IPS-NIHi7 (cell line): ENCODE measurements at regions not wholly inside any gene's neighbourhood (a gene's known extent, or its start where the extent isn't known, plus 50 kb on each side); places are given as distances from the start of the nearest gene placed in this dataset.

Source experiments
- DNase-seq: peaks from one replicate; pipeline ENCODE4 v3.0.0; 2012; ENCODE audit warnings: mixed read lengths; ENCODE audit errors: extremely low spot score

DNA sequence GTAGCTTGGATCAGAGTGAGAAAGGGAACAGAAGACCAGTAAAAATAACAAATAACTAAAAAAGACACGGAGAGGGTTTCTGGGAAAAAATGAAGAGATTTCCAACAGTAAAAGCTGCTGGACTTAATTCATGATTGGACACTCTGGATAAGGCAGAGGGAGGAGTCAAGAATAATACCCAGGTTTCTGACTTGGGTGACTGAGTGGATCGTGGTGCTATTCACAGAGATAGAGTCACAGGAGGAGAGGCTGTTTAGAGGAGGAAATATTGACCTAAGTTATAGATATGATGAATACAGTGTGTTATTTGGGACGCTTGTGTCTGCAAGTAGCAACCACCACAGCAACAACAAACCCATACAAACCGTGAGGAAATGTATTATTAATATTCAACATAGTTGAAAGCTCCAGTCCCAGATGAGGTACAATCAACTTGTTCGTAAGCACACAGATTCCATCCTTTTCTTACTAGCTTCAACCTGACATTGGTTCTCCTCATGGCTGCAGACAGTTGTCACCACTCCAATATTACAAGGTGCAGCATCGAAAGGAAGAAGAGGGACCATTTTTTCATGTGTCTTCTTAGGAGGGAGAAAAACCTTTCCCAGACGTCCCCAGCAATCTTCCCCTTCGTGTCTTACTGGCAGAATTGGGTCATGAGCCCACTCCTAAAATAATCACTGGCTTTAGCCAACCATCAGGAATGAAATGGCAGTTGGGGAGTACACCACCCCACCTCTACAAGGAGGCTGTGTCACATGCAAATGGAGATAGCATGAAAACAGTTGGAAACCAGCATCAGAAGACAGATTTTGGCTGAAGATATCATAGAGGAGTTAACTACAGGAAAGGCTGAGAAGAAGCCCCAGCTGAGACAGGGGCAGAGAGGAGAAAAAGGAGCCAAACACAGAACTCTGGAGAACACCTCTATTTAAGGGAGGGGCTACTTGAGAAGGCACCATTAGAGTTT is 387.8 kb downstream of the SHQ1 start:
- no peak for DNase-seq

GRCh38 chr3:72459588-72459987 is 388.7 kb downstream of the SHQ1 start:
- no peak for DNase-seq

DNA sequence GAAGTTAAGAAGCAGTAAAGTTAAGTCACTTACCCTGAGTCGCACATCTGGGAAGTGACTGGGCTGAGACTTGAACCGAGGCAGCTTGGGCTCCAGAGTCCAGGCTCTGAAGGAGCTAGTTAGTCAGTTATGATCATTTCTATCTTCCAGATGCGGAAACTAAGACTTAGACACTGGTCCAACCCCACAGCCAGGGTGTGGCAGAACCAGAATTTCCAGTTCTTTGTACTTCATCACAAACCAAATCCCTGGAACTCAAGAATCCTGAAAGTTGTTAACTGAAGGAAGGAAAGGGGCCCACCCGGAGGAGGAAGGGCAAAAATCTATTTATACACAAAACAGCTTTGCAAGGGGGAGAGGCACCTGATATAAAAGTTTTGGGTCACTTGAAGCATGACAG is 389.9 kb downstream of the SHQ1 start:
- no peak for DNase-seq

DNA sequence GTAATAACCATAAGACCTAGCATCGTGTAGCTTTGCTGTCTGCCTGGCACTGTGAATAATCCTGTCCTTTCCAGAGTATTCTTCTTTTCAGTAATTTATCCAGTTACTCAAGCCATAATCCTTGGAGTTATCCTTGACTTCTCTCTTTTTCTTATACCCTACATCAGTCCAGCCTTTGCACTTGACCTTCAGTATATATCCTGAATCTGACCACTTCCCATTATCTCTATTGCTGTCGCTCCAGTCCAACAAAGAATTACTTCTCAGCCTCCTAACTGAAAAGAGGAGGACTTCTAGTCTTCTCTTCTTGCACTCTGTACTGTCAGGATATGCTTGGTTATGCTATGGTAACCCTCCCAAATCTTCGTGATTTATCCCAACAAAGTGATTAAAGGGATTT is 393.8 kb downstream of the SHQ1 start:
- DNase-seq: no peak

DNA sequence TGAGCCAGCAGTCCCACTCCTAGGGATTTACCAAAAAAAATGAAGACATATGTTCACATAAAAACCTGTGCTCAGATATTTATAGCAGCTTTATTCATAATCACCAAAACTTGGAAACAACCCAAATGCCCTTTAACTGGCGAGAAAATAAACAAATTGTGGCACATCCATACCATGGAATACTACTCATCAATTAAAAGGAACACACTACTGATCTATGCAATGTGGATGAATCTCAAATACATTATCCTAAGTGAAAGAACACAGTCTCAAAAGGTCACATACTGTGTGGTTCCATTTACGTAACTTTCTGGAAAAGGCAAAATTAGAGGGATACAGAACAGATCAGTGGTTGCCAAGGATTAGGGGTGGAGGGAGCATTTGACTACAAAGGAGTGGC is 394.5 kb downstream of the SHQ1 start:
- no peak for DNase-seq

DNA sequence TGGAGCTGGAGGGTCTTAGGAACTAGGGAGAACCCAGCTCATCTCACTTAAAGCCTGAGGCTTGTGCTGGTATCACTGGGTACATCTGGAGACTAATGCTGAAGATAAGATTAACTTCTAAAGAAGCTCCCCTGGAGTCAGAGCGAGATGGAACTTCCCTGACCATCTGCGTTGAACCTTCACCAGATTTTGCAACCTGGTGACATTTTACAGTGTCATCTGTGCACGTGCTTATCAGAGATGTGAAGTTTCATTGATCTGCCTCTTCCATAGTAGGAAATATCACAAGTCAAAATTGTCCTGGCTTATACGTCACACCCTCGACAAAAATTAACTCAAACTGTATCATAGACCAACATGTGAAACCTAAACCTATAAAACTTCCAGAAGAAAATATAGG is 395.5 kb downstream of the SHQ1 start:
- no peak for DNase-seq

- DNase-seq: no peak
These were observed 396.4 kb downstream of the SHQ1 start for GRCh38 chr3:72451841-72452240.

DNA sequence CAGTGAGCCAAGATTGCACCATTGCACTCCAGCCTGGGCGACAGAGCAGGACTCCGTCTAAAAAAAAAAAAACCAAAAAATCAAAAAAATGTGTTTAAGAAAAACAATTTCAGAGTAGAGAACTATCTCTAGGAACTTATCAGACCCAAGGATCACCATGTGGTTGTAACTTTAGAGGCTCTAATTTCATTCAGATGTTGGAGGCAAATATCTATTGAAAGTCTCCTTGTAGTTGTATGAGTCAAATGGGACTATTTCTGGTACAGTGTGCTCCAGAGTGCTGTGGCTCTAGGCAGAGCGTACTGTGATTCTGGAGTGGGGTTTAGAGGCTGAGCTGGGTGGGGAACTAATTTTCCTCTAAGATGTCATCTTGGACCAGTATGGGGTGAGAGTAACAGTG is 398.7 kb downstream of the SHQ1 start:
- DNase-seq: no peak

DNA sequence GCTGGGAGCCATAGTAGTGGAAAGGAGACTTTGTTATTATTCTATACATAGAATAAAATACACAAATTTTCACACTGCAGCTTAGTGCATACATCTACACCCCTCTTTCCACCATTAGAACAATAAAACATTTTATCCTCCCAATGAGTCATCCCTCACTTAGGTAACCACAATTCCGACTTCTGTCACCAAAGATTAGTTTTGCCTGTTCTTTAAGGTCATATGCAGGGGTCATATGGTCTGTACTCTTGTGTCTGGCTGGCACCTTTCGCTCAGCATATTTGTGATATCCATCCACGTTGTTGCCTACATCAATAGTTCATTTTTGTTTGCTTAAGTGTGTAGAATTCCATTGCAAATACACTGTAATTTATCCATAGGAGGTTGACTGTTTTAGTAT is 399.4 kb downstream of the SHQ1 start:
- no peak for DNase-seq

DNA sequence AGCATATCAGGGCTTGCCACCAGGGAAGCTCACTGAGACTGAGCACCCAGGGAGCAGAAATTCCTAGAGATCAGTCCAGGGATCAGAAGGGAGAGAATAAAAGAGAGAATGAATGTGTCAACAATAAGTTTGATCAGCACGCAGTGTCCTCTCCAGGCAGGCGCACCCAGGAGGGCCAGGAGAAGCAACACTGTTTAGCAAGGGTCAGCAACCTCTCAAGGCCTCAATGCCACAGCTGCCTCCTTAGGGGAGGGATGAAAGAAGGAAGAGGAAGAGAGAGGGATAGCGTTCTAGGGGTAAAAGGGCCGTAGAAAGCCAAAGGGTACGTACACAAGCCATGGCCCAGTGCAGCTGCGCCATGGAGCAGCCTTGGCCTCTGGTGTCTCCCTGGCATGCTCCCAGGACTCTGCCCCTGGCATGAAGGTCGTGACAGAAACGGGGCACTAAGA is 399.8 kb downstream of the SHQ1 start:
- DNase-seq: no peak

DNA sequence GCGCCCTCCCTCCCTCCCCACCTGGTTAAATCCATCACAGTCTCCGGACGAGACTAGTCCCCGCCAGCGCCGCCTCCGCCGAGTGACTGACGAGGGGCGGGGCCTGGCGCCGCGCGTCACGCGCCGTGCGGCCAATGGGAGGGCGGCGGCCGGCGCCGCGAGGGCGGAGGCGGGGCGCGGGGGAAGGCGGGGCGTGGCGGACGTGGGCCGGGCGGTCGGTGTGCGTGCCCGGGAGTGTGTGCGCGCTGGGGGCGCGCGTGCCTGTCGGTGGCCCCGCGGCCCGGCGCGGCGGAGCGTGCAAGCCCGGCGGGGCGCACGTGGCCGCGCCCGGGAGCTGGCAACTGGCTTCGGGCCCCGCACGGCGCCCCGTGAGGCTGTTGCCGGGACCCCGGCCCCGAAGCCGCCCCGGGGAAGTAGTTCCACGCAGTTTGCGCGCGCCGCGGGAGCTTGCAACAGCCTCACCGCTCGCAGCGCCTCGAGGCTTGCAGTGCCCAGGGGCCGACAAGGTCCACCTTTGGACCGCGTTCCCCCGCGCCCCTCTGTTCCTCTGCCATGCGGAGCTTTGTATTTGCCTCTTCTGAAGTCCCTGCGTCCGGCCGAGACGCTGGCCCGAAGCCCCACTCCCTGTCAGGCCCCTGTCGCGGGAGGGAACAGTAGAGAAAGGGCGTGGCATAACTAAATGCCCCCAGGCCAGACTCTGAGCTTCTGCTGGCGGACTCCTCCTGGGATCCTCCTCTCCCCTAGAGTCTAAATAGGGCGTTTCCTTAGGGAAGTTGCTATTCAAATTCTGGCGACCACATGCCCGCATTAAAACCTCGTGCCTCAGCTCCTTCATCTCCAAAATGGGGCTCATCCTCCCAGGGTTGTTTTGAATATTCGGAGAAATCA is 400.9 kb downstream of the SHQ1 start:
- DNase-seq: peak; percentile 89

DNA sequence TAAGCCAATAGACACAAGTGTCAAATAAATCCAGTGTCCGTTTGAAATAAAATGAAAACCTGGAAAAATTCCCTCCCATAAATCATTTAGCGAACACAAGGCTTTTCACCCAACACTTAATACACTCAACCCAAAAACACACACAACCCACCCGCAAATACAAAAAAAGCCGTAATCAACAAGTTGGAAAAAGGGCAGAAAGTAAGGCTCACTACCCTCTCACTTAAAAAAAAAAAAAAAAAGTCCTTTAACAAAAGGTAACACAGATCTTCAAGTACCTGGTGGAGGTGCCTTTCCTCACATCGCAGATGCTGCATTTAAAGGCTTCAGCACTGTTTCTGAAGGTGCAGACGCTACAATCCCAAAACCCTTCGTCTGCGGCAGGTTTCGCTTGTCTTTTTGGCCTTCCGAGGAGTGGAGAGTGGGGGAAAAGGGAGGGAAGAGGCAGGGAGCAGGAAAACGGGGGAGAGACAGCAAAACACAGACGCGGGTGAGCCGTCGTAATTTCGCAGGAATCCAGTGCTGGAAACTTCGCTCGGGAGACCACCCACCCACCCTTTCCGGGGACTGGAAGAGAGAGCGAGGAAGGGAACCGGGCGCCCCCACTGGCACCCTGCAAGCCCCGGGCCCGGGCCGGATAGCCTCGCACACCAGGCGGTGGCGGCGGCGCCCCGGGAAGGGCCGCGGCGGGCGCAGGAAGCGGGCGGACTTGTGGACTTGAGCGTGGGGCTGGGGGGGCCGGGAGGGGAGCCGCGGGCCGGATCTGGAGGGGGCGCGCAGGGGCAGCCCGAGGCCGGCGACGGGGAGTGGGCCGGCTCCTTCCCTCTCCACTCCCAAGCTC is 401.8 kb downstream of the SHQ1 start, which contains the start of gene RYBP:
Gene RYBP (minus strand): TSS at position 404 of the 841 bp plus-strand sequence.
- DNase-seq: no peak

GRCh38 chr3:72445827-72446217 is 402.4 kb downstream of the SHQ1 start:
- DNase-seq: no peak

DNA sequence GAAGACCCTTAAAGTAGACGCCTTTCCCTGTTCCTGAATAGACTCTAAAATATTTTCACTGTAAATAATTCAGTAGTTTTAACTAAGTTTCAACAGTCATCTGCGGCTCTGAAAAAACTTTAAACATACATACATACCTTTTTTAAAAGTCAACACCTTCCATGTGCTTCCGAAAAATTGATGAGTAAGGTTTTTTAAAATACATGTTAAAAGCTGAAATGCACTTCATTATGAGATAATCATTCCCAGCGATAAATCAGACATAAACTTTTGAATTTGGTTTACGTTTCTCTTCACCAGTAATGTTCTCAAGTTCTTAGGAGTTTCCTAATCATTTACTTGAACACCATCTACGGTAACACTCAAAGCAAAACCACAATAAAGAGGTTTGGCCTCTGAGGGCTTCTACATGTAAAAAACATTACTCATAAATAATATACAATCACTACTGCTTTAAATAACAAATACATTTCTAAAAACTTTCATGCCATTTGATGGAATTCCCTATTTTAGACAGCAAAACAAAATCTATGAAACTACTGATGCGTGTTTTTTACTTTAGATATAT is 403.5 kb downstream of the SHQ1 start:
- no peak for DNase-seq

DNA sequence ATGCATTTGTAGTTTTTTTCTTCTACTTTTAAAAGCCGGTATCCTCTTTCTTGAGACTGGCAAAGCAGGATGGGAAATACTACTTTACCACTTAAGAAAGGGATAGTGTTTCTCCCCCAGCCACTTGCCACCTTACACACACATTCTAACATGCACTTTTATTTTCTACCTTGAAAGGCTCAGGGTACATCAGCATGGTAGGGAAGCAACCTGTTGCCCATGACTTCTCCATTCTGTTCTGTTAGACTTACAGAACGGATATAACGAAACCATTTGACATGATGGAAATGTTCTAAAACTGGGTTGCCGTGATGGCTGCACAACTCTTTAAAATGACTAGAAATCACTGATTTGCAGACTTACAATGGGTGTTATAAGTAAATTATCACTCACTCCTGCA is 405.5 kb downstream of the SHQ1 start:
- DNase-seq: no peak

- DNase-seq: no peak
These were observed 406.8 kb downstream of the SHQ1 start for GRCh38 chr3:72441284-72441994.

DNA sequence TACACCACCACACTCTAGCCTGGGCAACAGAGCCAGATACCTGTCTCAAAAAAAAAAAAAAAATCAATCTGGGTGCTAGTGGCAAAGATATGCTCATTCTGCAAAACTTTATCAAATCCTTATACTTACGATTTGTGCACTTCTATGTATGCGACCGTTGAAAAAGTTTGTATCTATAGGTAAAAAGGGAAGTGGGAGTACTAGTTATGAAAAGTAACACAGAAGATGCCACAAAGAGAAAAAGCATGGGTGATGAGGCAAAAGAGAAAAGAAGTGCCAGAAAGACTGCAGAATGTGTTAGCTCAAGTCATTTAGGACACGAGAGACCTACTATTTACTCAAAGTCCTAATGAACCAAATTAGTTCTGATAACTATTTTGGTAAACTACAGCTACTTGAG is 407.8 kb downstream of the SHQ1 start:
- no peak for DNase-seq

DNA sequence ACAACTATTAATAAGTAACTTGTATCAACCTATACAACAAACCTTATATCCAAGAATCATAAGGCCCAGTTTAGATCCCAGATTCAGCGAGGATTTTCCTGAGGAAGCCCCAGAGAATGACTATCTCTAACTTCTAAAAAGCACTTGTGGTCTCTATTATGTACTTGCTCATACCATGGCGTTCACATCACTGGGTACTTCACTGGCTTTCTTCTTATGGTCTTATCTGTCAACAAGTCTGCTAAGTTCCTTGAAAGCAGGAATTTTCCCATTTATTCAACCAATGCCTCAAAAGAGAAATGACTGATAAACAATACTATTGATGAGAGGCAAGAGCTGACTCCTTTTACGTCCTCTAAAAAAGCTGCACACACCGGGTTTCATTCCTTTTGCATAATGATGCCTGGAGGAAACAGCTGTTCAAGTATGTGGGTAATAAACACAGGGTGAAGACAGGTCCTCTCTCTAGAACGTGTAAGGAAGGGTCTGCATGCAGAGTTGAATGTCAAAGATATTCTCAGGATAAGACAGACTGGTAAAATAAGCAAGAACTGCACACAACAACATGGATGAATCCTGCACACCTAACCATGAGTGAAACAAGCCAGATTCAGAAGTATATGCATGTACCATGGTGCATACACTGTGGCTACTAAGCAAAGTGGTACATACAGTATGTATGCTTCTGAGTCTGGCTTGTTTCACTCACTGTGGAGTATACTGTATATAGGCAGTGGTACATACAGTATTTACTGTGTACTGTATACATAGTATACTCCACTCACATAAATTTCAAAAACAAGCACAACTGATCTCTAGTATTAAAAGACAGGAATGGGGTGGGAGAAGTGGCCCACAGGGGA is 408.7 kb downstream of the SHQ1 start:
- DNase-seq: no peak

DNA sequence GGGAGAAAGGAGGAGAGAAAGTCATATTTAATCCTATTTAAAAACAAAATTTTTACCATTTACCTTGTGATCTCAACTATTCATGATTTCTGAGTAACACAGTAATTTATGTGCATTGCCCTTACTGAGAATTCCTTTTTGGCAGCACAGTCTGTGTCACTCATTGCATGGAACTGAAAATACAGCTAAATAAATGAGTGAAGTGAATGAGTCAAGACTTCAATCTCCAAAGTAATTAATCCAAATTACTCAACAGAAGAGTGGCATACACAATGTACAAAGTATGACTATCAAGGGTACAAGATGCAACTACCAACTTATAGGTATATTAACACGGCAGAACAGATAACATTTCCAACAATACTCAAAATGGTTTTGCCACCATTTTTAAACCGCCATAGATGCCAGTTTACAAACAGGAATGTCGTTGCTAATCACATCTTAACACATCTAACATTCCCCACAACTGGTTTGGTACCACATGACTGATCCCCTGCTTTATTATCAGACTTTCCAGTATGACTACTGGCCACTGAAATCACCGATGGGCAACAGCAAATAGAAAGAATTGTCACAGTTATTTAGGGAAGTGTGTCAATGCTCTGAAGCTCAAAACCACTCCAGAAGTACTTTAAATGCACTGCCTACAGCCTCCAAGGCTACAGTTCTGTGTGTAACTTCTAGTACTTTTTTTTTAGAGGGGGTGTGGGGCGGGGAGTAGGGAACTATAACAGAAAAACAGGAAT is 410.4 kb downstream of the SHQ1 start:
- no peak for DNase-seq
